ENCODE measurements at regions not wholly inside any gene's neighbourhood (a gene's known extent, or its start where the extent isn't known, plus 50 kb on each side); places are given as distances from the start of the nearest gene placed in this dataset.

DNA sequence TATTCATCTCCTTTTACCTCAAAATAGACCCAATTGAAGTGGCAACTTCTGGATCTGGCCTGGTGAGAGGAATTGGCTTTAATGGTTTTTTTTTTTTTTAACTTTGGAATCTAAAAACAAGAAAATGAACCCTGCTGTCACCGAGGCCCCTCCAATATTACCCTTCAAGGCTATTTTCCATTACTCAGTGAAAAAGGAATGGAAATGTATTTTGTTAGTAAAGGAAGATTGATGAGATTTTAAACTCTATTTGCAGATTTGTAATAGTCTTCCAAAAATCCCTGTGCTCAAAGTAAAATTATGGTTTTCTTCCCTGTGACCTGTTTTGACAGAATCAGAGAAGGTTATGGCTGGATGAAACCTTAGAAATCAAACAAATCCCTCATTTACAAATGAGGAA lies 102.9 kb downstream of the TMEM170B start:
- in situ Hi-C loops (cut with HindIII; ENCODE audit: low pct_unique_long_range_greater_than_20kb, low sequenced_read_pairs): no loop called here

DNA sequence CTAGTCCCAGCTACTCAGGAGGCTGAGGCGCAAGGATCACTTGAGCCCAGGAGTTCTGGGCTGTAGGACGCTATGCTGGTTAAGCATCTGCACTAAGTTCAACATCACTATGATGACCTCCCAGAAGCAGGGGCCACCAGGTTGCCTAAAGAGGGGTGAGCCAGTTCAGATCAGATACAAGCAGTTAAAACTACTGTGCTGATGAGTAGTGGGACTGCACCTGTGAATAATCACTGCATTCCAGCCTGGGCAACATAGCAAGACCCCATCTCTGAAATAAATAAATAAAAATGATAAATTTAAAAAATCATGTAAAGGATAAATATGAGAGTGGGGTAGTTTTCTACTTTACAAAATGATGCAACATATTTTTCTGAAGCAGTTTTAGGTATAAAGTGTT lies 106.5 kb downstream of the TMEM170B start:
- H3K27me3 ChIP-seq (ENCODE audit: control insufficient read depth, insufficient read depth, low read length): no peaks in the 10 kb centered on the region
- POLR2A ChIA-PET: no interaction called here
- ATAC-seq (no peak), DNase-seq (ENCODE audit: low read depth, low spot score) (no peak)
- no peak overlapping the region for H3K27ac ChIP-seq (ENCODE audit: low read length)
- H3K36me3 ChIP-seq (ENCODE audit: control insufficient read depth, insufficient read depth, low read length): no peaks in the 10 kb centered on the region
- BruUV-seq (replicated peaks): no TSS peak
- in situ Hi-C loops (cut with HindIII; ENCODE audit: low pct_unique_long_range_greater_than_20kb, low sequenced_read_pairs): no loop called here
- no peak overlapping the region for H3K4me3 ChIP-seq (ENCODE audit: low read depth in 2 of 2, low read length in 2 of 2)
- TF ChIP-seq, protein P1, sequence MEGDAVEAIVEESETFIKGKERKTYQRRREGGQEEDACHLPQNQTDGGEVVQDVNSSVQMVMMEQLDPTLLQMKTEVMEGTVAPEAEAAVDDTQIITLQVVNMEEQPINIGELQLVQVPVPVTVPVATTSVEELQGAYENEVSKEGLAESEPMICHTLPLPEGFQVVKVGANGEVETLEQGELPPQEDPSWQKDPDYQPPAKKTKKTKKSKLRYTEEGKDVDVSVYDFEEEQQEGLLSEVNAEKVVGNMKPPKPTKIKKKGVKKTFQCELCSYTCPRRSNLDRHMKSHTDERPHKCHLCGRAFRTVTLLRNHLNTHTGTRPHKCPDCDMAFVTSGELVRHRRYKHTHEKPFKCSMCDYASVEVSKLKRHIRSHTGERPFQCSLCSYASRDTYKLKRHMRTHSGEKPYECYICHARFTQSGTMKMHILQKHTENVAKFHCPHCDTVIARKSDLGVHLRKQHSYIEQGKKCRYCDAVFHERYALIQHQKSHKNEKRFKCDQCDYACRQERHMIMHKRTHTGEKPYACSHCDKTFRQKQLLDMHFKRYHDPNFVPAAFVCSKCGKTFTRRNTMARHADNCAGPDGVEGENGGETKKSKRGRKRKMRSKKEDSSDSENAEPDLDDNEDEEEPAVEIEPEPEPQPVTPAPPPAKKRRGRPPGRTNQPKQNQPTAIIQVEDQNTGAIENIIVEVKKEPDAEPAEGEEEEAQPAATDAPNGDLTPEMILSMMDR (IDR thresholded peaks at IDR 0.05): no peak
- no peak for TF ChIP-seq TCF7L2 (IDR thresholded peaks at IDR 0.05; ENCODE audit: low read depth, low read length)
- TF ChIP-seq, protein P2, sequence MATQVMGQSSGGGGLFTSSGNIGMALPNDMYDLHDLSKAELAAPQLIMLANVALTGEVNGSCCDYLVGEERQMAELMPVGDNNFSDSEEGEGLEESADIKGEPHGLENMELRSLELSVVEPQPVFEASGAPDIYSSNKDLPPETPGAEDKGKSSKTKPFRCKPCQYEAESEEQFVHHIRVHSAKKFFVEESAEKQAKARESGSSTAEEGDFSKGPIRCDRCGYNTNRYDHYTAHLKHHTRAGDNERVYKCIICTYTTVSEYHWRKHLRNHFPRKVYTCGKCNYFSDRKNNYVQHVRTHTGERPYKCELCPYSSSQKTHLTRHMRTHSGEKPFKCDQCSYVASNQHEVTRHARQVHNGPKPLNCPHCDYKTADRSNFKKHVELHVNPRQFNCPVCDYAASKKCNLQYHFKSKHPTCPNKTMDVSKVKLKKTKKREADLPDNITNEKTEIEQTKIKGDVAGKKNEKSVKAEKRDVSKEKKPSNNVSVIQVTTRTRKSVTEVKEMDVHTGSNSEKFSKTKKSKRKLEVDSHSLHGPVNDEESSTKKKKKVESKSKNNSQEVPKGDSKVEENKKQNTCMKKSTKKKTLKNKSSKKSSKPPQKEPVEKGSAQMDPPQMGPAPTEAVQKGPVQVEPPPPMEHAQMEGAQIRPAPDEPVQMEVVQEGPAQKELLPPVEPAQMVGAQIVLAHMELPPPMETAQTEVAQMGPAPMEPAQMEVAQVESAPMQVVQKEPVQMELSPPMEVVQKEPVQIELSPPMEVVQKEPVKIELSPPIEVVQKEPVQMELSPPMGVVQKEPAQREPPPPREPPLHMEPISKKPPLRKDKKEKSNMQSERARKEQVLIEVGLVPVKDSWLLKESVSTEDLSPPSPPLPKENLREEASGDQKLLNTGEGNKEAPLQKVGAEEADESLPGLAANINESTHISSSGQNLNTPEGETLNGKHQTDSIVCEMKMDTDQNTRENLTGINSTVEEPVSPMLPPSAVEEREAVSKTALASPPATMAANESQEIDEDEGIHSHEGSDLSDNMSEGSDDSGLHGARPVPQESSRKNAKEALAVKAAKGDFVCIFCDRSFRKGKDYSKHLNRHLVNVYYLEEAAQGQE (IDR thresholded peaks at IDR 0.05; ENCODE audit: insufficient read depth in 1 of 2, low read depth in 2 of 2, low read length in 1 of 2): no peak
- TF ChIP-seq SIN3A (IDR thresholded peaks at IDR 0.05; ENCODE audit: borderline replicate concordance, insufficient read depth, low read depth, low read length): no peak
- TF ChIP-seq POLR2AphosphoS5 (IDR thresholded peaks at IDR 0.05; ENCODE audit: low read depth, low read length): no peak
- CTCF ChIA-PET: no interaction called here
- H3K9me3 ChIP-seq (ENCODE audit: control insufficient read depth, insufficient read depth, low read depth, low read length): no peaks in the 10 kb centered on the region
- H3K4me1 ChIP-seq (ENCODE audit: control insufficient read depth, insufficient read depth, low read length): no peaks in the 10 kb centered on the region
- intact Hi-C loops (cut with micrococcal nuclease; ENCODE audit: unreplicated experiment): no loop called here

More for the DNA sequence above, 102.9 kb downstream of the TMEM170B start:
- ATAC-seq: no peak
- Histone ChIP-seq H3K36me3 (ENCODE audit: control insufficient read depth, insufficient read depth, low read length) (no peaks in the 10 kb centered on the region), H3K27ac (ENCODE audit: low read length) (no peak overlapping the region), H3K9me3 (ENCODE audit: control insufficient read depth, insufficient read depth, low read depth, low read length) (no peaks in the 10 kb centered on the region), H3K4me3 (ENCODE audit: low read depth in 2 of 2, low read length in 2 of 2) (no peak overlapping the region), H3K27me3 (ENCODE audit: control insufficient read depth, insufficient read depth, low read length) (no peaks in the 10 kb centered on the region), H3K4me1 (ENCODE audit: control insufficient read depth, insufficient read depth, low read length) (no peaks in the 10 kb centered on the region)
- ChIA-PET POLR2A (no interaction called here), CTCF (no interaction called here)
- no TSS peak for BruUV-seq (replicated peaks)
- DNase-seq (ENCODE audit: low read depth, low spot score): no peak
- TF ChIP-seq, protein P2 (IDR thresholded peaks at IDR 0.05; ENCODE audit: insufficient read depth in 1 of 2, low read depth in 2 of 2, low read length in 1 of 2): no peak
- TF ChIP-seq TCF7L2 (IDR thresholded peaks at IDR 0.05; ENCODE audit: low read depth, low read length): no peak
- TF ChIP-seq SIN3A (IDR thresholded peaks at IDR 0.05; ENCODE audit: borderline replicate concordance, insufficient read depth, low read depth, low read length): no peak
- TF ChIP-seq, protein P1 (IDR thresholded peaks at IDR 0.05): no peak
- no peak for TF ChIP-seq POLR2AphosphoS5 (IDR thresholded peaks at IDR 0.05; ENCODE audit: low read depth, low read length)
- intact Hi-C loops (cut with micrococcal nuclease; ENCODE audit: unreplicated experiment): no loop called here
